HG03457 (cell line): ENCODE measurements at regions not wholly inside any gene's neighbourhood (a gene's known extent, or its start where the extent isn't known, plus 50 kb on each side); places are given as distances from the start of the nearest gene placed in this dataset.

Experiments
- ATAC-seq: cut with Tn5 transposase; IDR thresholded peaks from one replicate; pipeline ENCODE4 v1.9.1; 2021; ENCODE audit warnings: moderate number of reproducible peaks; ENCODE audit not compliant: unreplicated experiment

GRCh38 chr5:175118700-175119309, 325.2 kb downstream of the DRD1 start:
- ATAC-seq: no peak

GRCh38 chr5:175116466-175117048, 327.4 kb downstream of the DRD1 start:
- no peak for ATAC-seq

DNA sequence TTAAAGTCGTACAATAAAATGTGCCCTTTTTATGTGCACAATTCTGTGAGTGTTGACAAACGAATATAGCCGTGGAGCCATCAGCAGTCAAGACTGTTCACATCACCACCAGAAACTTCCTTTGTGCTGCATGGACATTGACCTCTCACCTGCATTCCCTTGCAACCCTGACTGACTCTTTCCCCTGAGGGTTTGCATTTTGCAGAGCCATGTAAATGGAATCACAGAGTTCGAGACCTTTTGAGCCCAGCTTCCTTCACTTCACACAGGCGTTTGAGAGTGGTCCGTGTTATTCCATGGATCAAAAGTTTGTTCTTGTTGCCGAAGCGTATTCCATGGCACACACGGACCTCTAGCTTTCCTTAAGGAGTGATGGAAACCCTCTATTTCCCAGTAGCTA, 328.2 kb downstream of the DRD1 start:
- ATAC-seq: no peak

- no peak for ATAC-seq
Observed at GRCh38 chr5:175113947-175114346, 330.0 kb downstream of the DRD1 start.

GRCh38 chr5:175109058-175109755, 334.8 kb downstream of the DRD1 start:
- no peak for ATAC-seq

GRCh38 chr5:175107865-175108264, 336.1 kb downstream of the DRD1 start:
- ATAC-seq: no peak

GRCh38 chr5:175107028-175107588, 336.9 kb downstream of the DRD1 start:
- no peak for ATAC-seq

- ATAC-seq: no peak
Observed at GRCh38 chr5:175104677-175105076, 339.3 kb downstream of the DRD1 start.

- ATAC-seq: no peak
Observed at GRCh38 chr5:175103746-175104145, 340.2 kb downstream of the DRD1 start.

DNA sequence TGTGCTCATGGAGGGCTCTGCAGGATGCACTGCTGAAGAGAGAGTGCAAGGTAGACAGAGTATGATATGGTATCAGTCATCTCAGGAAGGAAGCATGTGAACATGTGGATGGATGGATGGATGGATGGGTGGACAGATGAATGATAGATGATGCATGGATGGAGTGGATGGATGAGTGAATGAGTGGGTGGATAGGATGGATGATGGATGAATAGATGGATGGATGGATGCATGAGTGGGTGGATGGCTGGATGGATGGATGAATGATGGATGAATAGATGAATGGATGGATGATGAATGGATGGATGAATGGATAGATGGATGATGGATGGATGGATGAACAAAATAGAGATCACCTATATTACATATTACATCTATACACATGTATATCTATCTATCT, 341.3 kb downstream of the DRD1 start:
- ATAC-seq: no peak

- ATAC-seq: no peak
Observed at GRCh38 chr5:175098301-175098700, 345.7 kb downstream of the DRD1 start.

DNA sequence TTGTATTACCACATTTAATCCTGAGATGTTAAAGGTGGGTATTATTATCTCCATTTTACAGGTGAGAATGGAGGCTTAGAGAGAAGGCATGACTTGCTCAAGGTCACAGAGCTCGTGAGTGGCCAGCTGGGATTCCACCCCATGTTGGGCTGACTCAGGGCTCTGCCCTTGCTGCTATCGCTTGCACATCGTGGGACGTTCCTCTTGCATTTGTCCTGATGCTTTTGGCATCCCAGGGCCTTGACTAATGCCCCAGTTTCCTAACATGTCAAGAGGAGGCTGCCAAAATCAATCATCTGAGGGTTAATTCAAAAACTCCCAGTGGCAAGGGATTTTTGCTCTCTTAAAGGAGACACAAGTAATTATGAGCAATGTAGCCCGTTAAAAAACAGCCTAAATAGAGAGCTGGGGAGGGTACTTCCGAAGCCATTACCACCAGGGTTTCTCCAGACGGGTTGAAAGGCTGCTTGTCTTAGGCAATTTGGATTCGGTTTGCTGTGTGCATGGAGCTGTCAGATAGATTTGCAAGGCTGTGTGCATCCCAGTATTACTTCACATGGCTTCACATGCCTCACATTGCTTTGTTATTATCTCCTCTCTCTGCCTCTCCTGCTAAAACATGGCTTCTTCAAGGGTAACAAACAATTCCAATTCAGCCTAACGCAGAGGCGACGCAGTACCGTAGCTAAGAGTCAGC, 347.4 kb downstream of the DRD1 start:
- ATAC-seq: no peak

- ATAC-seq: no peak
Observed at GRCh38 chr5:175094461-175094860, 349.5 kb downstream of the DRD1 start.

DNA sequence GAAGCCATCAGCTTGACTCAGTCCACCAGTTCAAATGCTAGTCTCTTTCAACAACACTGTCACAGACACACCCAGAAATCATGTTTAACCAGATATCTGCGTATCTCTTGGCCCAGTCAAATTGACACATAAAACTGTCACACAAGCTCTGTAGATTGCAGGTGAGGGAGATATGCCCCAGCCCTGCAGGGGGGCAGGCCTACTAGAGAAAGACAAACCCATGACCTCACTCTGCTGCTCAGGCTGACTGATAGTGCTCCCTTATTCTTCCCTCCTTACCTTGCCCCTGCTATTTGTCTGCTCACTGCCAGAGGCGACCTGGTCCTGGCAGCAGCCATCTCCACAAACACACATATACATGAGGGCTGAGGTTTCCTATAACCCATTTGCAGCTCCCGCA, 351.3 kb downstream of the DRD1 start:
- ATAC-seq: no peak

GRCh38 chr5:175088963-175089362, 355.0 kb downstream of the DRD1 start:
- no peak for ATAC-seq

GRCh38 chr5:175082866-175083590, 358.6 kb downstream of the MSX2 start:
- no peak for ATAC-seq

- ATAC-seq: no peak
Observed at GRCh38 chr5:175082346-175082745, 358.0 kb downstream of the MSX2 start.

- no peak for ATAC-seq
Observed at GRCh38 chr5:175079707-175080106, 355.3 kb downstream of the MSX2 start.

DNA sequence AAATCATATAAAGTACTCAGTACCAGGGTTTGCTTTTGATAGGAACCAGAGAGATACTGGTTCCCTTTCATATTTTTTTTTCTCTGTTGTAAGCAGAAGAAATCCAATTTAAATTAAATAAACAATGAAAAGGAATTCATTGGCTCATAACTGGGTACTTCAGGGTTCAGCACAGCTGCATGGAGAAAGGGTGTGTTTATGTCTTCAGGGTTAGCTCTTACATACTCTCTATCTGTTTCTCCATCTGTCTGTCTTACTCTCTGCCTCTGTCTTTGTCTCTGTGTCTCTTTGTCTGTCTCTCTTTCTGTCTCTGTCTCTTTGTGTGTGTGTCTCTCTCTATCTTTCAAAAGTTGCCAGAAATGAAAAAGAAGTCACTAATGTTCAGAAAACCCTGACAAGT, 345.9 kb downstream of the MSX2 start:
- ATAC-seq: no peak

DNA sequence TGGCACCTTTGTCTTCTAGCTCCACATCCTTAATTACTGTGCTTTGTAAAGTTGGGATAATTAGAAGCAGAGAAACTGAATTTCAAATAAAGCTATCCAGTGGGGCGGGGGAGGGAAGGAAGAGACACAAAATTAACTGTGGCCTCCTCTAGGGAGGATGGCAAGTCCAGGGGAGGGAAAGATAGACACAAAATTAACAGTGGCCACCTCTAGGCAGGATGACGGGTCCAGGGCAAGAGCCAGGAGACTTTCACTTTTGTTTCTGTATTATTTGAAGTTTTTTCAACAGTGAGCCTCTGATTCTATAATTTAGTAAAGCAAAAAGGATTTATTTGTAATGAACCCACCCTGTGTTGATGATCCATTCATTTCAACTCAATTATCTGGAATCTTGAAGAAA, 335.9 kb downstream of the MSX2 start:
- ATAC-seq: no peak

GRCh38 chr5:175059687-175060211, 335.4 kb downstream of the MSX2 start:
- no peak for ATAC-seq
